Transverse colon (tissue), 3 donors: ENCODE measurements at regions not wholly inside any gene's neighbourhood (a gene's known extent, or its start where the extent isn't known, plus 50 kb on each side); places are given as distances from the start of the nearest gene placed in this dataset.

Experiments used
- EP300 ChIP-seq: sonication (generic); formaldehyde crosslinking; IDR thresholded peaks from one replicate; pipeline ENCODE4 v1.6.1; 2017; ENCODE audit warnings: antibody characterized with exemption, low read depth
- POLR2A ChIP-seq: fragments of 450-650 bp; IDR thresholded peaks from one replicate; pipeline ENCODE4 v1.6.1; 2016; ENCODE audit warnings: antibody characterized with exemption, mild to moderate bottlenecking, moderate library complexity
- TF ChIP-seq, protein P1 (sequence below), 5 experiments: fragments of 200-600 bp in 3 of 5; fragments of 450-650 bp in 2 of 5; sonication (generic) in 3 of 5; IDR thresholded peaks; 1 replicate in 2 of 5; 2 replicates in 3 of 5; pipeline ENCODE4 v1.5.1; 2016 to 2017; ENCODE audit warnings: antibody characterized with exemption in 5 of 5, inconsistent platforms in 3 of 5, mild to moderate bottlenecking in 2 of 5, moderate library complexity in 1 of 5

DNA sequence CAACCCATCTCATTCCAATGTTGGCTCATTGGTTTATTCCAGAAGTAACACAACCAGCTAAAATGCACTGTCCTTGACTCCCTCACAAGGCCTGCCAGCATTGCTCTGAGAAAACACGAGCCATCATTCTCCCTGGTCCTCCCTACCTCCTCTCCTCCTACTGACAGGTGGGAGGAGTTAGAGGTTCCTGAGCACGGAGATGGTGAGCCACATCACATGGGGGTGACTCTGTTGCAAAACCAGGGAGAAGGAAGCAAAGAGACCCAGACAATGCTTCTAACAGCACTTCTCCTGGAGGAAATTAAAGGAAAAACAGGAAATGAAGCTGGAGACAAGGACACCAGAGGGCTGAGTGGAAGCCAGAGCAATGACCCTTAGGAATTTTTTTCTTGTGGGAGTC, 667.4 kb downstream of the NTRK3 start:
- TF ChIP-seq EP300 (no peak), POLR2A (no peak)
- TF ChIP-seq, protein P1, sequence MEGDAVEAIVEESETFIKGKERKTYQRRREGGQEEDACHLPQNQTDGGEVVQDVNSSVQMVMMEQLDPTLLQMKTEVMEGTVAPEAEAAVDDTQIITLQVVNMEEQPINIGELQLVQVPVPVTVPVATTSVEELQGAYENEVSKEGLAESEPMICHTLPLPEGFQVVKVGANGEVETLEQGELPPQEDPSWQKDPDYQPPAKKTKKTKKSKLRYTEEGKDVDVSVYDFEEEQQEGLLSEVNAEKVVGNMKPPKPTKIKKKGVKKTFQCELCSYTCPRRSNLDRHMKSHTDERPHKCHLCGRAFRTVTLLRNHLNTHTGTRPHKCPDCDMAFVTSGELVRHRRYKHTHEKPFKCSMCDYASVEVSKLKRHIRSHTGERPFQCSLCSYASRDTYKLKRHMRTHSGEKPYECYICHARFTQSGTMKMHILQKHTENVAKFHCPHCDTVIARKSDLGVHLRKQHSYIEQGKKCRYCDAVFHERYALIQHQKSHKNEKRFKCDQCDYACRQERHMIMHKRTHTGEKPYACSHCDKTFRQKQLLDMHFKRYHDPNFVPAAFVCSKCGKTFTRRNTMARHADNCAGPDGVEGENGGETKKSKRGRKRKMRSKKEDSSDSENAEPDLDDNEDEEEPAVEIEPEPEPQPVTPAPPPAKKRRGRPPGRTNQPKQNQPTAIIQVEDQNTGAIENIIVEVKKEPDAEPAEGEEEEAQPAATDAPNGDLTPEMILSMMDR (IDR thresholded peaks at IDR 0.05), result no peak
